ENCODE measurements at regions not wholly inside any gene's neighbourhood (a gene's known extent, or its start where the extent isn't known, plus 50 kb on each side); places are given as distances from the start of the nearest gene placed in this dataset.

DNA sequence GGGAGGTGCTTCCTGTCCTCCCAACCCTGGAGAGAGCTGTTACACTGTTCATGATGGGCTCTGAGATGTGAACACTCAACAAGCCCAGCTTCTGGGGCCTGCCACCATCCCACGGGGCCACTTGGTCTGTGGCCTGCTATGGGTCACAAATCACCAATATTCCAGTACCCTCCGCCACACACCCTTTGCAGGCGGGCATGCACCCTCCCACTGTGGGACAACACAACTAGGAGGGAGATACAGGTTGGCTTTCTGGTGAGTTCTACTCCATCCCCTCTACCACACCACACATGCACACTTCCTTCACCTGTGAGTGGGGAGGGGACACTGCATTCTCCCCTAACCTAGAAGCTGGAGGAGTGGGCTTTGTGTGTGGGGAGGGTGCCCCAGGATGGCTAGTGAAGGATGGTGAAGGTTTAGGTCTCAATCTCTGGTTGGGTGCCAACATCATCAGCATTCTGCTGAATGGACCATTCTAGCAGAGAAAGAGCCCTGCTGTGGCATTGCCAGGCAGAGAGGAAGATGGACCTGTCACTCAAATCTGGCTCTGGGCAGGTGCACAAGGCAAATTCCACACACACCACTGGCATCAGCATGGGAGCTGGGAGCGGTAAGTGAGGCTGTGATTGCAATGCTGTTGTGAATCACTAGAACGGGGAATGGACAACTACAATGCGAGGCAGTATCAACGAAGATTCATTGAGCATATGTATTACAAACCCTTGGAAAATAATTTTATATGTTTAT, 175.1 kb downstream of the THBS2 start:
- H3K4me3 ChIP-seq (ENCODE audit: low read depth, low read length): no peak overlapping the region
- DNase-seq (ENCODE audit: low read depth): no peak
- TF ChIP-seq, protein P1, sequence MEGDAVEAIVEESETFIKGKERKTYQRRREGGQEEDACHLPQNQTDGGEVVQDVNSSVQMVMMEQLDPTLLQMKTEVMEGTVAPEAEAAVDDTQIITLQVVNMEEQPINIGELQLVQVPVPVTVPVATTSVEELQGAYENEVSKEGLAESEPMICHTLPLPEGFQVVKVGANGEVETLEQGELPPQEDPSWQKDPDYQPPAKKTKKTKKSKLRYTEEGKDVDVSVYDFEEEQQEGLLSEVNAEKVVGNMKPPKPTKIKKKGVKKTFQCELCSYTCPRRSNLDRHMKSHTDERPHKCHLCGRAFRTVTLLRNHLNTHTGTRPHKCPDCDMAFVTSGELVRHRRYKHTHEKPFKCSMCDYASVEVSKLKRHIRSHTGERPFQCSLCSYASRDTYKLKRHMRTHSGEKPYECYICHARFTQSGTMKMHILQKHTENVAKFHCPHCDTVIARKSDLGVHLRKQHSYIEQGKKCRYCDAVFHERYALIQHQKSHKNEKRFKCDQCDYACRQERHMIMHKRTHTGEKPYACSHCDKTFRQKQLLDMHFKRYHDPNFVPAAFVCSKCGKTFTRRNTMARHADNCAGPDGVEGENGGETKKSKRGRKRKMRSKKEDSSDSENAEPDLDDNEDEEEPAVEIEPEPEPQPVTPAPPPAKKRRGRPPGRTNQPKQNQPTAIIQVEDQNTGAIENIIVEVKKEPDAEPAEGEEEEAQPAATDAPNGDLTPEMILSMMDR (IDR thresholded peaks at IDR 0.05; ENCODE audit: insufficient read depth, low read depth, low read length, missing control alignments): no peak

DNA sequence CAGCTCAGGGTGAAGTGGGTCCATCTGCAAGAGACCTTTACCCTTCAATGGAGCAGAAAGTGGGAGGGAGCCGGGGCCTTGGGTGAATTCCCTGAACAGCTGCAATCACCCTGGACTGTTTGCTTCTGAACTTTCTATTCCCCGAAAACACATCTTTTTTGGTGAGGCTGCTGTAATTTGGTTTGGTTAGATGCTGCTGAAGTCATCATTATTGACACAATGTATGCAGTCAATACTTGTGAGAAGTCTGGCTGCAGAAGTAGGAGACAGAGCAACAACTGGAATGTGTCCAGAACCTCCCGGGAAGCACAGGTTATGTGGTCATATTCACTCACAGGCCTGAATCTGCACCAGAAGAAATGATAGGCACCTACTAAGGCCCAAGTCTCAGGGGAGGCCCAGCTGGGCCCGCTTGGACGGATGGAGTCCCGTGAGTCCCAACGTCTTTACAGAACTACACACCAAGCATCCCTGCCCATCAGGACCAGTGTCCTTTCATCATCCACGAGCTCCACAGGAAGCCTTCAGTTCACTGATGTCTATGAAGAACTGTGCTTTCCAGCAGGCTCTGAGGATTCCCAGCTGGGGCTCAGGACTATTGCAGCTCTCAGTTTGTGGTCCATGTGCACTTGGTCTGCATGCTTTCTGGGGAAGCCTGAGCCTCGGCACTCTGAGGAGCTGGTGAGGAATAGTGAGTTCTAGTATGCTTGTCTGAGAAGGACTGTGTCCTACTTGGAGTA, 177.6 kb downstream of the THBS2 start:
- H3K4me3 ChIP-seq (ENCODE audit: low read depth, low read length): no peak overlapping the region
- TF ChIP-seq, protein P1 (IDR thresholded peaks at IDR 0.05; ENCODE audit: insufficient read depth, low read depth, low read length, missing control alignments): no peak
- no peak for DNase-seq (ENCODE audit: low read depth)

DNA sequence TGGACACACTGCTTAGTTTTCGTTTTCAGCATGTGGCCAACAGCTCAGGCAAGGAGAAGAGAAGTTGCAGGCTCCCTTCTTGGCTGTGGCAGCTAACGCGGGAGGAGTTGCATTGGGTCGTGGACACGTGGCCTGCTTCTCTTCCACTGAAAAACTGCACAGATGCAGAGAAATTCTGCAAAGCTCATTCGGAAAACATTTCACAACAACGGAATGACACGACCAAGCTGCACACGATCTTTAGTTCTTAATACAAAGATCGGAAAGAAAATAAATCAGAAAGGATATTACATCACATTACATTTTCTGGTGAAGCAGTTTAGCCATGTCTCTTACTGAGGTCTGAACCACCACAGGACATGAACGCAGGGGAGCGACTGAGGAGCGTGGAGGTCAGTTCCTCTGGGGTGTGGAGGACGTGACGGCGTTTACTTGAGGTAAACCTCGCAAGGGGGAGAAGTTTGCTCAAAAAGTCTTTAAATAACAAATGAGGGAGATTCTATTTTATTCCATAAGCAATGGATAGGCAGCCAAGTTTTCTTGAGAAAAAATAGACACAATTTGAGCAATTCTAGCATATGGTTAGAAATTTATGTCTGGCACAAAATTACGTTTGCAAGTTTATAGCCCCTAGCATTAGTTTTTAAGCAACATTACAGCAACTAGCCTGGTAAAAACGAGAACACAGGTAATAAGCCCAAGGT, 178.3 kb downstream of the THBS2 start:
- no peak for DNase-seq (ENCODE audit: low read depth)
- TF ChIP-seq, protein P1 (IDR thresholded peaks at IDR 0.05; ENCODE audit: insufficient read depth, low read depth, low read length, missing control alignments): no peak
- H3K4me3 ChIP-seq (ENCODE audit: low read depth, low read length): no peak overlapping the region

DNA sequence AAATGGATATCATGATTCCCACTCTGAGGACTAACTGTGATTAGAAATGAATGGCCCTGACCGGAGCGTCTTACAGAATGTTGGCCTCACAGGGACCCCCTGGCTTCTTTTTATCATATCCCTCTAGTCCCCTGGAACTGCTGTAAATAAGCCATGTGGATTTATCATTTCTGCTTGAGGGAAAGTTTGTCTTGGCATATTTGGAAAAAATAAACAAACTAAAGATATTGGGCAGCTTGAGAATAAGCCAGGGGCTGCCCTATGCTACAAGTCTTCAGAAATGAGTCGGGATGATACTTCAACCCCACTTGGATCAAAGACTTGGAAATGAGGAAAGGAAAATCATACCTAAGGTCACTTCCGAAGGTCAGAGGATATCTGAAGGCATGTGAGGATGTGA, 179.1 kb downstream of the THBS2 start:
- no peak for DNase-seq (ENCODE audit: low read depth)
- TF ChIP-seq, protein P1 (IDR thresholded peaks at IDR 0.05; ENCODE audit: insufficient read depth, low read depth, low read length, missing control alignments): no peak
- no peak overlapping the region for H3K4me3 ChIP-seq (ENCODE audit: low read depth, low read length)

- no peak for DNase-seq (ENCODE audit: low read depth)
Observed at GRCh38 chr6:169073311-169073710, 180.3 kb downstream of the THBS2 start.

More at GRCh38 chr6:169073311-169073710, 180.3 kb downstream of the THBS2 start:
- TF ChIP-seq, protein P1 (IDR thresholded peaks at IDR 0.05; ENCODE audit: insufficient read depth, low read depth, low read length, missing control alignments): no peak
- no peak overlapping the region for H3K4me3 ChIP-seq (ENCODE audit: low read depth, low read length)
